ENCODE measurements at regions not wholly inside any gene's neighbourhood (a gene's known extent, or its start where the extent isn't known, plus 50 kb on each side); places are given as distances from the start of the nearest gene placed in this dataset.

DNA sequence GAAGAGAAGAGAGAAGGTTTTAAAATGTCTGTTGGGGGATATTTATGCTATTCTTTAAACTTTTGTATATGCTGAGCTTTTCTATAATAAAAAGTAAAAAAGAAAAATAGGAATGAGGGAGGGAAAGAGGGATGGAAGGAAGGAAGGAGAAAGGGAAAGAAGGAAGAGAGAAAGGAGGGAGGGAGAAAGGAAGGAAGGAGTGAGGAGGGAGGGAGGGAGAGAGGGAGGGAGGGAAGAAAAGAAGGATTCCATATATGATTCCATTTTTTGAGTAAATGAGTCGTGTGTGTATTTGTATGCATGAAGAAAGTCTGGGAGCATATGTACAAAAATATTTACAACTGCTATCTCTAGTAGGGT, 120.9 kb upstream of the ZBTB40 start:
- H3K27me3 Mint-ChIP-seq (ENCODE audit: low read depth), result peaks cover 4% of the 10 kb centered on the region
- H3K9me3 Mint-ChIP-seq, result no peaks in the 10 kb centered on the region
- DNase-seq (ENCODE audit: low spot score in 2 of 2, unreplicated experiment in 2 of 2), result no peak
- no peak for TF ChIP-seq CTCF (IDR thresholded peaks at IDR 0.05; ENCODE audit: unreplicated experiment)
- H3K4me3 Mint-ChIP-seq, result no peak overlapping the region
- H3K27ac Mint-ChIP-seq, result peak overlapping the region; percentile 77
- peaks cover 82% of the 10 kb centered on the region for H3K4me1 Mint-ChIP-seq
- H3K36me3 Mint-ChIP-seq, result no peaks in the 10 kb centered on the region

- no peak for TF ChIP-seq CTCF (IDR thresholded peaks at IDR 0.05; ENCODE audit: unreplicated experiment)
- Mint-ChIP-seq H3K4me3 (no peak overlapping the region), H3K4me1 (peaks cover 72% of the 10 kb centered on the region), H3K27ac (peak overlapping the region; percentile 82), H3K36me3 (no peaks in the 10 kb centered on the region), H3K27me3 (ENCODE audit: low read depth) (peaks cover 4% of the 10 kb centered on the region), H3K9me3 (no peaks in the 10 kb centered on the region)
- no peak for DNase-seq (ENCODE audit: low spot score in 2 of 2, unreplicated experiment in 2 of 2)
These were observed 119.8 kb upstream of the ZBTB40 start for GRCh38 chr1:22331618-22332423.

- Mint-ChIP-seq H3K27me3 (ENCODE audit: low read depth) (peaks cover 4% of the 10 kb centered on the region), H3K36me3 (no peaks in the 10 kb centered on the region), H3K4me1 (peaks cover 67% of the 10 kb centered on the region), H3K27ac (peak overlapping the region; percentile 50), H3K4me3 (no peak overlapping the region), H3K9me3 (no peaks in the 10 kb centered on the region)
- DNase-seq (ENCODE audit: low spot score in 2 of 2, unreplicated experiment in 2 of 2), result no peak
- no peak for TF ChIP-seq CTCF (IDR thresholded peaks at IDR 0.05; ENCODE audit: unreplicated experiment)
These were observed 119.3 kb upstream of the ZBTB40 start for GRCh38 chr1:22332424-22332717.

DNA sequence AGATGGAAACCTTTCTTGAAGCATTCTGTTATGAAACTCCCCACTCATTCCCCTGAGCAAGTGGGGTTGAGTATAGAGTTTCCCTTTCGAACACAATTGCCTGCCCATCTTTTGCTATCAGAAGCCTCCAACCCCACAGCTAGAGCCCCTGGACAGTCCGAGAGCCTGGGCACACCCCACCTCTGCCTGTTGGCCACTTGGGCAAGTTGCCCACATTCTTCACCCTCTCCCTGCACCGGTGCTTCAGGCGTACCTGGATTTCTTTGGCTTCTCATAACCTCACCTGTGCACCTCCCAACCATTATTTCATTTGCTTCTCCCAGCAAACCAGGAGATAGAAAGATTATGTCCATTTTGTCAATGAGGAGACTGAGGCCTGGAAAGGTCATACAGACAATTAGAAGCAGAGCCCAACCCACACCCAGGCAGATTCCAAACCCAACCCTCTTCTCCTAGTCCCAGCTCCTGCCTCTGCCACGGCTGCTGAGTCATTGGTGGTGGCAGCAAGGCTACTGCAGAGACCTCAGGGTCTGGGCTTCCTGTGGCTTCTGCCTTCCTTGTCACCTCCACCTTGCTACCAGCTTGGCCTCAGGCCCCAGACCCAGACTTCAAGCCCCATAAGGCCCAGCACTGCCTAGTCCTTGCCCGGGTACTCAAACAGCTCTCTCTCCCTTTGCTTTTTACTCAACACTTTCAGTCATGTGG, 118.7 kb upstream of the ZBTB40 start:
- Mint-ChIP-seq H3K9me3 (no peaks in the 10 kb centered on the region), H3K27ac (peak overlapping the region; percentile 50), H3K36me3 (no peaks in the 10 kb centered on the region), H3K27me3 (ENCODE audit: low read depth) (peaks cover 4% of the 10 kb centered on the region), H3K4me1 (peaks cover 61% of the 10 kb centered on the region), H3K4me3 (no peak overlapping the region)
- no peak for DNase-seq (ENCODE audit: low spot score in 2 of 2, unreplicated experiment in 2 of 2)
- TF ChIP-seq CTCF (IDR thresholded peaks at IDR 0.05; ENCODE audit: unreplicated experiment), result no peak

DNA sequence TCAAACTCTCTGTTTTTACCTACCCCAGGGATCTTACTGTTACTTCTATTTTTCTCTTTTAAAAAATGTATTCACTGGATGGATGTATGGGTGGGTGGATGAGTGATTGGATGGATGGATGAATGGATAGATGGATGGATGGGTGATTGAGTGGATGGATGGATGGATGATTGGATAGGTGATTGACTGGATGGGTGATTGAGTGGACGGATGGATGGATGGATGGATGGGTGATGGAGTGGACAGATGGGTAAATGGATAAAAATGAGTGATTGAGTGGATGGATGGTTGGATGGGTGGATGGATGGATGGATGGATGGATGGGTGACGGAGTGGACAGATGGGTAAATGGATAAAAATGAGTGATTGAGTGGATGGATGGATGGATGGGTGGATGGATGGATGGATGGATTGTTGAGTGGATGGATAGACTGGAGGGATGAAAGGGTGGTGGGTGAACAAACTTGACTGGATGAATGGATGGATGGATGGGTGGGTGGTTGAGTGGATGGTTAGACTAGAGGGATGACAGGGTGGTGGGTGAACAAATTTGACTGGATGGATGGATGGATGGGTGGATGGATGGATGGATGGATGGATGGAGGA, 118.0 kb upstream of the ZBTB40 start:
- Mint-ChIP-seq H3K4me3 (no peak overlapping the region), H3K9me3 (no peaks in the 10 kb centered on the region), H3K36me3 (no peaks in the 10 kb centered on the region), H3K27ac (no peak overlapping the region), H3K4me1 (peaks cover 54% of the 10 kb centered on the region), H3K27me3 (ENCODE audit: low read depth) (peaks cover 9% of the 10 kb centered on the region)
- DNase-seq (ENCODE audit: low spot score in 2 of 2, unreplicated experiment in 2 of 2), result no peak
- TF ChIP-seq CTCF (IDR thresholded peaks at IDR 0.05; ENCODE audit: unreplicated experiment), result no peak

Data from mesothelial cell of epicardium (in vitro differentiated cells).